ENCODE measurements at regions not wholly inside any gene's neighbourhood (a gene's known extent, or its start where the extent isn't known, plus 50 kb on each side); places are given as distances from the start of the nearest gene placed in this dataset.

DNA sequence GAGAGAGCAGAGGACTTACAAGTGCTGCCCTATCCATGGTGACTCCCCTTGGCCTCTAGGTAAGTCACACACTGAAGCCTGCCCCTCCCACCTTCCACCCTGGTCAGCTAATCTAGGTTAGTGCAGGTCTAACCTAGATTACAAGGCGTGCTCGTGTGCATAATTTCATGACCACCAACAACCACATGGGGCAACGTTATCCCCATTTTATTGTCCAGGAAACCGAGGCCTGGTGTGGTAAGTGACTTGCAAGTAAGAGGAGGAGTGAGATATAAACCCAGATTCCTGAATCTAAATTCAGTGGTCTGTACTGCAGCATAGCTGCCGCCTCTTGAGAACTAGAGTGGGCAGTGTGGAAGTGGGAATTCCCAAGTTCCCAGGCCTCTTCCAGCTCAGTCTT lies 171.1 kb downstream of the DAD1 start:
- DNase-seq (ENCODE audit: low read depth in 2 of 2) = no peak

DNA sequence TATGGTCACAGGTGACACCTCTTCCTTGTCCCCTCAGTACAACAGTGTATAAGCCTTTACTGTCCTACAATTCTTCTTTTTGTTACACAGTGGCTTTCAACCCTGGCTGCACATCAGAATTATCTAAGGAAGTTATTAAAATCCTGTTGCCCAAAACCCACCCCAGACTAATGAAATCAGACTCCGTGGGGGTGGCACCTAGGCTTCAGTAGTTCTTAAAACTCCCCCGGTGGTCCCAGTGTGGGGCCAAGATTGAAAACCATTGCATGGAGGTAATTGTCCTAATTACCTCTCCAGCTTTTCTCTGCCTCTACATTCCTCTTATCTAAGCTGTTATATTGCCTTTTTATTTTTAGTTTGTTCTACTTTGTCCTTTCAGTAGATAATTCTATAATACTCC lies 172.8 kb downstream of the DAD1 start:
- no peak for DNase-seq (ENCODE audit: low read depth in 2 of 2)

DNA sequence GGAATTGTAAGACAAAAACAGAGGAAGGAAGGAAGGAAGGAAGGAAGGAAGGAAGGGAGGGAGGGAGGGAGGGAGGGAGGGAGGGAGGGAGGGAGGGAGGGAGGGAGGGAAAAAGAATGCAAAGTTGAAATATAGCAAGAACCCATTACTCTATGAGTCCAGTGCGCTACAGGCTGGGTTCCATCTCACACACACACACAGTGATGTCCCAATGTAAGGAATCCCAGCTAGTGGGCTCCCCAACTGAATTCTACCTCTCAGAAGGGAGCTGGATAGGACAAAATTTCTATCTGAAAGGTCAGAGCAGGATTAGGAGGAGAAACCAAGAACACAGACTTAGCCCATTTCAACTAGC lies 173.4 kb downstream of the DAD1 start:
- no peak for DNase-seq (ENCODE audit: low read depth in 2 of 2)

DNA sequence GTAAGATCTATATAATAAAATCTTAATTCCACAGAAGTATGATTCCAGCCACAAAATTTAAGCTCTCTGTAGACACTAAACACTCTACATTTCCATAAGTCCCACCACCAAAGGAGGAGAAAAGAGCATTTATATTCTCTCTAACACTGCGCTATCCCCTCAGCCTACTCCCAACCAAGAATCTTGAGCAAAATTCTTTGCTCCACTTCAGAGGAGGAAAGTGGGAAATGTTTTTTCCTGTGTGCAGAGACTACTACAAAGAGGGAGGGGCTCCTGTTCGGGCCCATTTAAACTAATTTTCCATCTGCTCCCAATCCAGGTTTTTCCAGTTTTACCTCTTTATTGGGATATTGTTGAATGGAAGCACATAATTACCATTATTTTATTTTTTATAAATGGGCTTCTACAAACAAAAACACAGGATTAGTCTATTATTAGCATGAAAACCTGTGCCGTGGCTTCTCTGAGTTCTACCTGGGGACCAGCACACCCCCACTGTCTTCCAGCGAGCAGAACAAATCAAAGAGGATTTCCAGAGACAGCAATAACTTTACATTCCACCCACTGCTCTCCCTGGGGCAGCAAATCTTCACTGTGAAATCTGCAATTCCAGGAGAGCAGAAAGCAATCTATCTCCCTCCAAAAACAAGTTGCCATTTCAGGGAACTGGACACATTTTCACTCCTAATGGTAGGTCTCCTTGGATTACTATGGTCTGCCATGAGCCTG lies 174.0 kb downstream of the DAD1 start:
- DNase-seq (ENCODE audit: low read depth in 2 of 2) = no peak

DNA sequence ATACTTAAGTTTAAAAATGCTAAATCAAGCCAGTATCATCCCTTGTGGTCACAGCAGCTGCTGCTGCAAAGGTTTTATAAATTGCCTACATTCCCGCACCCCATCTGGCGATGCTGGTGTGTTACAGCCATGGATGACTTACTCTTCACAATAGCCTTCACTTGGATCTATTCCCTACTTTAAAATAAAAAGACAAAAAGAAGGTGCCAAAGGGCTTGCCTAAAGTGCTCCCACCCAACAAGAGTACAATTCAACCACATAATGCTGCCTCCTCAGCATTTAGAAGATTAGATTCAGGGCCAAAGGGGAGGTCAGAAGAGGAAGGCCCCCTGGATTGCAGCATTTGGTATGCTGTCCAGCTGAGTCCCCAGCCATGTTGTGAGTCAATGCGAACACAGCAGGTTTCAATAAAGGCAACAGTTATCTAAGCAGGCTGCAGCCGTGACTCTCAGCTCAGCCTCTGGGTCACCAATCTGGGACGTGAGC lies 176.1 kb downstream of the DAD1 start:
- DNase-seq (ENCODE audit: low read depth in 2 of 2) = no peak

DNA sequence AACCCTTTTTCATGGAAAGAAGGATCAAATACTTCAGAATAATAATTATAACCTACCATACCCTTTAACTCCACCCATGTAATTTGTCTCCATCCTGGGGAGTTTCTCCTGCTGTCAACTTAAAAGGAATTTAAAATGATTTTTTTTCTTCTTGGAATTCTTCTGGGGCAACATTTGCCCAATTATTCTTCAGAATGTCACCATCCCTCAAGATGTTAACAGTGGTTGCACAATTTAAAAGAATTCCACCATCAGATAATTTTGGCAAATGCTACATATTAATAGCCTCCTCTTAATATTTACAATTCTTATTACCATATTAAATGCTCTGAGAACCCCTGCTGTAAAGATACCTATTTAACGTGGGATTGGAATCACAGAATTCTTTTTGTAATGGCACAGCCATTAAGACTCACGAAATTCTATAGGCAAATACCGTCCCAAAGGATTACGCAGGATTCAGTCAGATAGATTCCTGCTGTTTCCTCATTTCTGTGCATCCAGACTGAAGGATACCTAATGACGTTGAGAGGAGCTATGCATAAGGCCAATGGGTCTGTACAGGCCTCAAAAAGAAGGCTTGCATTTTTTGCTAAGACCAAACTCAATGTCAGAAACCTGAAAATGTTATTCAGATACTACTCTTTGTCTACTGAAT lies 177.5 kb downstream of the DAD1 start:
- no peak for DNase-seq (ENCODE audit: low read depth in 2 of 2)

DNA sequence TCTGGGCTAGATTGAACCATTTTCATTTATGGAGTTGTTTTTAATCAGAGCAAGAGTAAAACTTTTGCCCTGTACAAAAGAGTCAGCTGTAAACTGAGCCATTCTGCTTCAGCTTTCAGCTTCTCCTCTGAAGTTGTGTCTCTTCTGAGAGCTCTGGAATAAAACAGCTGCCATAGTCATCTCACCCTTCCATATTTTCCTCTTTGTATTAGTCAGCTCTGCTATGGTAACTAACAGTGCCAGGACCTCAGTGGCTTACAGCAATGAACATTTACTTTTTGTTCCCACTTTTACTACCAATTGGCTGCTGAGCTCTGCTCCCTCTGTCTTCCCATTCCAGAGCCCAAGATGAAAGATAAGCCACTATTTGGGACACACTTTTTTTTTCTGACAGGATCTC lies 178.5 kb downstream of the DAD1 start:
- DNase-seq (ENCODE audit: low read depth in 2 of 2) = no peak

DNA sequence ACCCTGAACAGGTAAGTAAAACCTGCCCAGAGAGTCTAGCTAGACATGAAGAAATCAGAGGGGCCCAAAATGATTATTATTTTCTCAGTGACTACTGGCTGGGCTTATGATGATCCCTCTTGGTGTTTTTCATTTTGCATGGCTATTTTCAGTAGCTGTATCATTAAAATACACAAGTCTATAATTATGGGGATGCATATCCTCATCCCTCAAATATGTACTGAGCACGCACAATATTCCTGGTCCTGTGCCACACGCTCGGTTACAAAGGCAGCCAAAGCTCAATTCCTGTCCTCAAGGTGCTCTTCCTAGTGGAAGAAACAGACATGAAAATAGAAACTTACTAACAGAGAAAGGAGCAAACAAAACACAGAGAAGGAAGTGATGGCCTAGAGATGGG lies 180.0 kb downstream of the DAD1 start:
- no peak for DNase-seq (ENCODE audit: low read depth in 2 of 2)

DNA sequence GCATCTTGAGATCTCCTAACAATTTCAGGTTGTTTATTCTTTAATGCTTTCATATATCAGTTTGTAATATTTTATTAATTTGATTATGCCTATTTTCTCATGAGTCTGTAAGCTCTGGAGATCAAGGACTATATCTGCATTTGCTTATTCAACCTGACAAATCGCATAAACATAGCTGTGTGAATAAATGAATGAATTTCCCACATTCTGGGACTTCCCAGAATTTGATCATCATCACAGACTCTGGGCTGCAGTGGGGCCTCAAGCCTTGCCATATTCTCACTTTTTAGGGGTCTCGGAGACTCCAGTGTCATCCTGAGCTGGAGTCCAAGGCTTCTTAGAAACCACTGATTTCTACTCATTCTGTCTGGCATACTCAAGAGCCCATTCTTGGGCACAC lies 180.5 kb downstream of the DAD1 start:
- no peak for DNase-seq (ENCODE audit: low read depth in 2 of 2)

DNA sequence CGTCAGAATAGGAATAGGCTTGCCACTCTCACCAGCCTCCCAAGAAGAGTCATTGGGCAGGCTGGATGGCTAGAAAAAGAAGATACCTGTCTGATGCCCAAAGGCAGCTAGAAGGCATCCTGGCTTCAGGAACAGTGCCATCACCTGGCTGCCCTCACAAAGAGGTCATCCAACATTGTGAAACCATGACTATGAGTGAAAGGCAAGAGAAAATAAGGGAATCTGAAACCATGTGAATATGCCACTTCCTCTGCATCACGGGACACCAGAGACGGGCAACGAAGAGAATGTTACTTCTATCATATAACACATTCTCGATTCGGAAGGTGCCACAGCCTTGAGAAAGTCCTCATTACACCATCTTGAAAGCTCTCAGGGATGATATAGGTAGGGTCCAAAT lies 182.0 kb downstream of the DAD1 start:
- no peak for DNase-seq (ENCODE audit: low read depth in 2 of 2)

DNA sequence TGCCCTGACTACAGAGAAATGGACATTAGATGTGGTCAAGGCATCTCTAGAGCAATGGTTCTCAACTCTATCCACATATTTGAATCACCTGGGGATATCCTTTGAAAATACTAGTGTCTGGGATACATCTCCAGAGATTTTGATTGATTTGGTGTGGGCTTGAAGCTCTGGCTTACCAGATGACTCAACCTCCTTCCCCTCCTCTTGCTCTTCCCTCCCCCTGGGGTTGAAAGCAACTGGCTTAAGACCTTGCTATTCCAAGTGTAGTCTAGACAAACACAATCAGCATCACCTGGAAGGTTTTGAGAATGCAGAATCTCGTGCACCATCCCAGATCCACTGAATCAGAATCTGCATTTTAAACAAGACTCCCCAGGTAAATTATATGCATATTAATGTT lies 183.8 kb downstream of the DAD1 start:
- DNase-seq (ENCODE audit: low read depth in 2 of 2) = no peak

DNA sequence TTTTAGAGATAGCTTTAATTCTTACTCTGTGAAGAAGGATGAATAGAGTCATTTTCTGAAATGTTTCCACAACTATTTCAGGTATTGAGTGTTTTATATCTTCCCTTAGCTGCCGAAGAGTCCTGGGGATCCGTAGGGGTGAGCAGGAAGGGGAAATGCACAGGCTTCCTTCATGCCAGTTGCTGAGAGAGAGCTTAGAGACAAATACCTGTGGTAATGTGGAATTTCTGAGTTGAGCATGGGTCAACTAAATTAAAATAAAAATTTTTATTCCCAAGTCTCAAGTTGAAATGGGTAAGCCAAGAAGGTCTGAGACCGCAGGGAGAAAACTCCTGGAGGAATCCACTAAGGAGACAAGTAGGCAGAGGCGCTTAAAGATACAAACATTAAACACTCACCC lies 185.7 kb downstream of the DAD1 start:
- DNase-seq (ENCODE audit: low read depth in 2 of 2) = no peak

DNA sequence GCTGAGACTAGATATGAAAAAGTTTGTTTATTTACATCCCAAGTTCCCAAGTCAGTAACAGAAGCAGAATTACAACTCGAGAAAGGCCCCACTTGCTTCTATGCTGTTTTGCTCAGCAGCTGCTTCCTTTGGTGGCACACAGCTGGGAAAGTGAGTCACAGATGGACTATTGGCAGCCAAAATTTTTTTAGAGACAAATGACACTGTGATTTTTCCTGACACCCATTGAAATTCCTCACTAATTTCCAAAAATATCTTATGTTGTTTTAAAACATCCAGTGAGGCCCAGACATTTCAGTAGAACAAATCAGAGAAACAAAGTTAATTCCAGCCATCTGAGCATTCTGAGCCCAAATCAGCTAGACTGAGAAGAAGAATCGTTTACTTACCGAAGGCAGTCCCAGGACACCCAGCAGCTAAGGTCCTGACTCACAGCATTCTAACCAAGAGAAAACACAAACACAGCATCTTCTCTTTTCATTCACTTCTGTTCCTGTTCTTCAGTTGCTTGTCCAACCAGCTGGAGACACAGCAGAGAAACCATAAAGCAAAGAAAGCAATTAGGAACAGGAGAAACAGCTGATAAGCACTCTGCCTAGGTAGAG lies 188.3 kb downstream of the DAD1 start:
- DNase-seq (ENCODE audit: low read depth in 2 of 2) = no peak

DNA sequence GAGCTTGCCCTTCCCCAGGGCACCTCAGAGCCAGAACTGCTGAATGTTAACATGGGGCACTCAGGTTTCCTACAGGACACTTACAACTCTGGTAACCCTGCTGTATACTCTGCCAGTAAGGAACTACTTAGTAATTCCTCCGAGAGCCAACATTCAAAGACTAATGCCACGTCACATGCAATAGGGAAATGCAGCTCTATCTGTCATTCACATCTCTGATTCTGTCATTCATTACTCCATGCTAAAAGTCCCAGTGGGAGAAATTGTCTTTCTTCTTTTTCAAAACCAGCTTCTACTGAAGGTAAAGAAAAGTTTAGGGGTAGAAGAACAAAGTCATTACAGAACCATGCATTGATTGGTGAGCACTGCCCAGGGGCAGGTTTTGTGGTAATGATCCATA lies 189.2 kb downstream of the DAD1 start:
- DNase-seq (ENCODE audit: low read depth in 2 of 2) = no peak

DNA sequence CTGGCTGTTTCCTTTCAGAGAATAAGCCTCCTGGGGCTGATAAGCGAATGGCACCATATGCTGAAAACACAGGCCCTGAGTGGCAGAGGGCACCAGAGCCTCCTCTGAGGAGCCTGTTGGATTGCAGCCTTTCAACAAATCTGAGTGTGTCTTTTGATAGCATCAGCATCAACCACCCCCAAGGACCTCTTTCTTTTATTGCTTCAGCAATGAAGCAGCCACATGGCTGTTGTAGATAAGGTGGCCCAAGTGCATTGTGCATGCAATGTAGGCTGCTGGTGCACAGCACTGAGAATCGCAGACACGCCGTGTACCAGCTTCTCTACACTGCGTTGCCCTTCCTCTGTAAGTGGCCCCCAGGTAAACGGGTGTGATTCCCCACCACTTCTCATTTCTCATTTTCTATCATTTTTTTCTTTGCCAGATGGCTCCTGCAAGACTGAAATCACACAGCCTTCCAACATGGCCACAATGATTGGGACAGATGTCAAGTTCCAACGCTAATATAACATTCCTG lies 191.7 kb downstream of the DAD1 start:
- DNase-seq (ENCODE audit: low read depth in 2 of 2) = no peak

DNA sequence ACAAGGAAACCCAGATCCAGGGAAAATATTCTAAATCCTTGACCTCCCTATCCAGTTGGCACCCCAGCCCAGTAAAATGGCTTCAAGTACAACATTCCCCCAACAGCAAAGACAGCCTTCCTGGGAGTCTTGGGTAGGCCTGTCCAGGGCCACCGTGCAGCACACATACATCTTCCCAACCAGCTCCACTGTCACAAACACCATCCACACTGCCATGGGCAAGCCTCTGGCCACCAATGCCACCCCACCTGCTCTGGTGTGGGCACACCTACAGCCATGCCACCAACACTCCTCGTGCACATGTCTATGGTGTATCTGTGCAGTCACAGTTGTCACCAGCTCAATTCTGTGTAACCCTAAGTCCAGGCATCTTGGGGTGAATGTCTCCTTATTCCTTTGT lies 193.2 kb downstream of the DAD1 start:
- DNase-seq (ENCODE audit: low read depth in 2 of 2) = no peak

DNA sequence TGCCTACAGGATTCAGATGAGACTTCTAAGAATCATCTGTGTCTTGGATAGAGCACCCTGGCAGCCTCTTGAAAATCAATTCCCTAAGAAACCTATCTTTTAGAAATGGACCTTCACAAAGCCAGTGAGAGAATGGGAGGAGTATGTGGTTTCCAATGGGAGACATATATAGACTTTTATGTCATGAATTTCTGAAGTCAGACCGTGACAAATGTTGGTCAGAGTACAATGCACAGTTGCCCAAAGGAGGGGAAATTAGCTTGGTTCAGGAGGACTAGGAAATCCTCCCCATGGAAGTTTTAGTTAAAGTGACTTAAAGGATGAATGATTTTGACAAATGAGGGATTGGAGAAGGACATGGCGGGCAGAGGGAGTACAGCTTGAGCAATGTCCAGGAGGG lies 194.4 kb downstream of the DAD1 start:
- DNase-seq (ENCODE audit: low read depth in 2 of 2) = no peak

DNA sequence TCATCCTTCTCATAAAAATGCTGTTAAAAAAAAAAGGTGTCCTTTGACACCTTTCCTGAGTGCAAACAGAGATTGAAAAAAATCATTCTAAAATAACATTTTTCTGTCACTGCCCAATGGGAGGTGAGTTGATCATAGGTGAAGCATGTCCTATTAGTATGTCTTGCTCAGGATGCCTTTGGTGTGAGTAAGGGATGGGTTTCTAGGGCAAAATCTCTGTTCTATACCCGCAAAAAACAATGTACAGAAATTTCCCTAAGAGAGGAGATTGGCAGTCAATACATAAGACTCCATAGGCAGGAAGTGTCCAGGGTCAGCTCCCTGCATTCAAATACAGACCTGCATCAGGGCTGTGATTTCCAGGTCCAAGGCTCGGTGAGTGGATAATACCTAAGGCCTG lies 195.2 kb downstream of the DAD1 start:
- DNase-seq (ENCODE audit: low read depth in 2 of 2) = no peak

DNA sequence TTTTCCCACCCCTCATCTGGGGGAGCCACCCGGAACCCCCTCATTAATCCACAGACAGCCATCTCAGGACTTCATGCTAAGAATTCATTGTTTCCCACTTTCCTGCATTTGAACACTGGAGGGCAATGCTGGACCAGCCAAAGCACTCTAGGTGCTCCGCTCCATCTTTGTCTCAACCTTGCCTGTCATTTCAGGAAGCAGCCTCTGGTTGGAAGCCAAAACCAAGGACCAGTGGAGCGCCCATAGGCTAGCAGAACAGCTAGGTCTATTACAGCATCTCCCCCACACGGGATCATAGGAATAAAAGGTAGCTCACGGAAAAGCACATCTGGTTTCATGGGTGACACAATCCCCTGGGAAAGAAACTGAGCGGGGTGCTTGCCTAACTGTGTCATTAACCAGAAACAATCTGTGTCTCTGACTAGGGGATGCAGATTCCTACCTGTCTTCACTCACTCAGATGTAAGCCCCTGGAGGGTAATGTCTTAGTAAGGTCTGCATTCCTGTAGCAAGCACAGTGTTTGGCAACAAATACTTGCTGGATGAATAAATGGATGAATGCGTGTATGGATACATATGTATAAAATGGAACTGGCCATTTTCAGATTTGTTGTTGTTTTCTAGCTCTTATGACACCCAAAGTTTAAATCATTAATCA lies 197.0 kb downstream of the DAD1 start:
- DNase-seq (ENCODE audit: low read depth in 2 of 2) = no peak

DNA sequence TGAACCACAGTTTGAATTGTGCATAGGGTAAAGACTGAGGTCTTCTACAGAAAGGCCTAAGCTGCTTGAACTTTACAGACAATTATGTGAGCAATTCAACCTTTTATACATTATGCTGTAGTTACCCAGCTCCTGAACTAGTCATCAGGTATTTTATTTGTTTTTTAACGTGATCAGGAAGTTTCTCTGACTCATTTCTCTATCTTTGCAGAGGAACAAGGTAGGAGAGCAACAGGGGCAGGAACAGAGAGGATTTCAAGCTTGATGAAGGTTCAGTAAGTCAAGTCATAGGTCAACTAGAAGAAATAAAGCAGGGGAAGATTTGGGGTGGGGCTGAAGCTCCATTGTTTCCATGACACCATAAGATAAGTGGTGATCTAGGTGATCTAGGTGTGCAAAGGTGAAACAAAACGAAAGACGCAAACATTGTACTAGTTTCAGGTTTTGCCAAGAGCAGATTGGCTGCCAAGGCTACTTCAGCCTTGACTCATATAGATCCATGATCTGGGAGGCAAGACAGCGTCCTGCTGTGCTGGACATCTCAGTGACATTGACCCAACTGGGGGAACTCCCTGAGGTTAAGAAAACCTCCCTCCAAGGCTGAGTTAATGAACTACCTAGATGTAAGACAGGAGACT lies 198.1 kb downstream of the DAD1 start:
- no peak for DNase-seq (ENCODE audit: low read depth in 2 of 2)

DNA sequence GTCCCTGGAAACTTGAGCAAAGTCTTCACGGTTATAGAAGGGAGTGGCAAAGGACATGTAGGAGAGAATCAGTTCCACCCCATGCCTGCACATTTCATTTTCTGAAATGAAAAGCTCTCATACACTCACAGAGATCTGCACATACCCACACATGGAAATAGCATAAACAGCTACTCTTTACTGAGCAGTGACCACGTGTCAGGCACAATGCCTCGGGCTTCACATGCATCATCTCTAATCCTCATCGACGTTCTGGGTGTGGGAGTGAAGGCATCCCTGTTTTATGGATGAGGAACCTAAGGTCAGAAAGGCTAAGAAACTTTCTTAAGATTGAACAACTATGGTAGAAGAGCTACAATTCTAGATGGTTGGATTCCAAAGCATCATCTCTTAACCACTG lies 198.8 kb downstream of the DAD1 start:
- DNase-seq (ENCODE audit: low read depth in 2 of 2) = no peak

Measured in stimulated activated CD8-positive, alpha-beta memory T cell treated with anti-CD3 and anti-CD28 coated beads, Interleukin-15, amount 100 ng/mL, for 4 hours (primary cell).